HG03060 (cell line): ENCODE measurements at regions not wholly inside any gene's neighbourhood (a gene's known extent, or its start where the extent isn't known, plus 50 kb on each side); places are given as distances from the start of the nearest gene placed in this dataset.

ENCODE experiments used
- ATAC-seq: cut with Tn5 transposase; IDR thresholded peaks from one replicate; pipeline ENCODE4 v1.9.1; 2021; ENCODE audit warnings: low read depth, moderate number of reproducible peaks; ENCODE audit not compliant: unreplicated experiment

GRCh38 chr7:16174253-16174652 lies 247.1 kb downstream of the CRPPA start:
- ATAC-seq = no peak

- ATAC-seq = no peak
These were observed 249.0 kb downstream of the CRPPA start for GRCh38 chr7:16172366-16172765.

DNA sequence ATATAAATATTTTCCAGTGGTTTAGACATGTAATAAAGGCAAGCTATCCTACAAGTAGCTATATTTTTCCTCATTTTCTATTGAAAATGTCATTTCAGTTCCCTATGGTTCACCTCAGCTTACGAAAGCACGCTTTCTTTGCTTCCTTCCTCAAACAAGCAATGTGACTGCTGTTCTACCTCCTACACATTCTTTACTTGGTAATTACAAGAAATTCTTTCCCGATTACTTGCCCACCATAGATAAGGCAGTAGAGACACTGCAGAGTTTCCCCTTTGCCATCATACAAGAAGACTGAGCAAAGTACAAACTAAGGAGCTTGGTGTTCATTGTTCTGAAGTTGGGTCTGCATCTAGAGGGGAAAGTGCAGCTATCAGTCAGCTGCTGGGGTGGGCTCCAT lies 249.4 kb downstream of the CRPPA start:
- ATAC-seq = no peak

GRCh38 chr7:16170671-16171070 lies 250.7 kb downstream of the CRPPA start:
- no peak for ATAC-seq

DNA sequence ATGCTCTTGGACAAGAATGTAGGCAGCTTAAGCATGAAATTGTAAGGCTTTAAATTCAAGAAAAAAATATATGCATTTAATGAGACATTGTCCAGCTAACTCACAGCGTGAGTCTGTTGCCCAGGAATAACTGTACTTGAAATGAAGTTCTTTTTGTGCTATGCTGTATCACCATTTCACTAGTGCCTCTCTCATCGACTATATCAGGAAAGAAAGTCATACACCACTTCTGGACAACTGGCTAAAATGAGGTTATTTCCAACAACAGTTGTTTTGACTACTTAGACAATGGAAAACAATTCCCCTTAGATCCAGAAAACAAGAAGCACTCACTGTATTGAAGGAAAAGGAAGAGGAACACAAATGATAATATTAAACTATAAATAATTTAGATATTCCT lies 251.8 kb downstream of the CRPPA start:
- ATAC-seq = no peak

DNA sequence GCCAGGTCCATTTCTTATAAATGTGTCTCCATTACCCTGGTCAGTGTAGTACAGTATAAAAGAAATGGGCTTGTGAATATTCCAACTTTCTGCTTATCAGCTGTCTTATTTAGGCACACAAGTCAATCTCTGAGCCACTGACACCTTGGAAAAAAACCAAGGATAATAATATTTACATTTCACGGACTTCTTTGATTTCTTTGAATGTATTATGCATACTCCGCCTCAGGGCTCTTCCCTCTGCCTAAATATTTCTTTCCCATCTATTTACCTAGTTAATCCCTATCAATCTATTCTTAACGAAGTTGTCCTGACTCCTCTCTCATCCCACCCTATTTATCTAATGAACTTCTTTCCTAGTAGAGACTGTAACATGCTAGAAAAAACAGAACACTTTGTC lies 253.8 kb downstream of the CRPPA start:
- ATAC-seq = no peak

DNA sequence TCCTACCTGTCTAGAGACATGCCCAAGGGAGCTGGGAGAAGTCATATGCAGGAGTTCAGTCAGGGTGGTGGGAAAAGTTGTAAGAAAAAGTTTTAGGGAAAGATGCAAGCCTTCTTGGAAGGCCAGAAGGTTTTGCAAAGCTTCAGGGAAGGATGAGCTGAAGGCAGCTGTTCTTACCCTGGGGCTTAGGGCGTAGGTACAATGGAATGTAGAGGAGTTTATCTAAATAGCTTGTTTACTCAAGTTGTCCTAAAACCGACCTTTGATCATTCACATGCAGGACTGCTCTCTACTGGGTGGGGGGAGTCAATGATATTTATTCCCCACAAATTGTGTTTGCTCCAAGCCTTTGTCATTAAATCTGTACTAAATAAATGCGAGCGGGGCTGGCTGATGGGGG lies 277.0 kb downstream of the CRPPA start:
- no peak for ATAC-seq

DNA sequence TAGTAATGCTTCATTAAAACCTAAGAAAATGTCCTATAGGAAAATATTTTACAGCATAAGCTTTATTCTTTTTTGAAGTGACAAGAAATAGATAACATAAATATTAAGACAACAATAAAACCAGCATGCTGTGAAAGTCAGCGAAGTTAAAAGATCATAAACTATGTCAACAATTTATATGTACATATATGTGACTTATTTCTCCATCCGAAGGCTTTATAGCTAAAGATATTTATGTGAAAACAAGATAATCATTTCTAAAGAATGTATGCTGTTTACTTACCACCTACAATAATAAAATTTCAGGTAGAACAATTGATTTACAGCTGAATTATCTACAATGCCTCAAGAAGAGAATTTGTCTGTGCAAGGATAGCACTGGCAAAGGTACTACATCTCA lies 283.4 kb downstream of the CRPPA start:
- ATAC-seq = no peak

DNA sequence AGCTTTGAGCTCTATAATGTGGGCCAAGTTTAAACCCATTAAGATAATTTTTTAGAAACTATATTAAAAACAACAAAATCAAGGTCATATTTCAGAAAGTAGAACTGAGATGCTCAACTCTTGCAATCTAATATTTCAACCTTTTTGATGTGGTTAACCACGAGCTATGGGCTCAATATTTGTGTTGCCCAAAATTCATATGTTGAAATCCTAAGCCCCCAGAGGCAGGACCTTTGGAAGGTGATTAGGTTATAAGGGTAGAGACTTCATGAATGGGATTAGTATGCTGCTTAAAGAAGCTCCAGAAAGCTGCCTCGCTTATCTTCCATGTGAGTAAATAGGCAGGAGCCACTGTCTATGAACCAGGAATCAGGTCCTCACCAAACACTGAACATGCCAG lies 284.4 kb downstream of the CRPPA start:
- ATAC-seq = no peak

- ATAC-seq = no peak
These were observed 285.7 kb downstream of the CRPPA start for GRCh38 chr7:16135658-16136057.

- ATAC-seq = no peak
These were observed 290.9 kb downstream of the CRPPA start for GRCh38 chr7:16130111-16131110.

GRCh38 chr7:16129431-16130110 lies 291.8 kb downstream of the CRPPA start:
- ATAC-seq = no peak

GRCh38 chr7:16123117-16123770 lies 298.1 kb downstream of the CRPPA start:
- no peak for ATAC-seq

DNA sequence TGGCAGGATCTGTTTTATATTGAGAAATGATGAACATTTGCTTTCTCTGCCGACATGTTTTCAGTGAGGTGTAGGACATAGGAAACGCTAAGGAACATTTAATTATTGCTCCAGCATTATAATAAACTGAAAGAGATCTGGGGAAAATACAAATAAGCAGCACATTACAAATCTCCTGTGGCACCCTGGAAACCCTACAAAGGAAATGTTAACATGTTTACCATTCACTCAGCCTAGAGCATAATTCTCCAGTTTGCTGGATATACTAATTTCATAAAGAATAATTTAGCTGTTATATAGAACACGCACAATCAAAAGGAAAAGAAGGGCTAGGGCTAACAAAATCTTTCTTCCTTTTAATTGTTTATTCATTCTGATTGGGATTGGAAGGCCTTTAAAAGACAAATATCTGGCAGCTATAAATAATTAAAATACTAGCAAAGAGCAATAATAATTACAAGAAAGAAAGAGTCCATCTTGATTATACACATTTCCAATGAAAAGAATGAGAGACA lies 299.4 kb downstream of the CRPPA start:
- ATAC-seq = no peak

DNA sequence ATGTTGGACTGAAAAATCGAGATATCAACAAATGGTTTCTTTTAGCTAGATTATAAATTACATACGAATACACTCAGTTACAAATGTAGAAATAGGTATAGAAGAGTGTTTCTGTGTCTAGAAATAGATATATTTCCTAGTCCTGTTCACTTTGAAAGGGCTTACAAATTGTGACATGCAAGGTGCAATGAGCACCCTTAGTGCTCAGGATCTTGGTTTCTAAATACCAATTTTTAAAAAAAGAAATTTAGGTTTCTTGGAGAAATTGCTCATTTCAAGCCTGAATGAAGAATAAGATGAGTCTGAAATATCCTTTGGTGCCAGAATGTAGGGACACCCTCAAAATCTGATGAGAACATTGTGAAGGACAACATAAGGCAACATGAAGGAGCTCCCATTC lies 306.0 kb downstream of the CRPPA start:
- ATAC-seq = no peak

DNA sequence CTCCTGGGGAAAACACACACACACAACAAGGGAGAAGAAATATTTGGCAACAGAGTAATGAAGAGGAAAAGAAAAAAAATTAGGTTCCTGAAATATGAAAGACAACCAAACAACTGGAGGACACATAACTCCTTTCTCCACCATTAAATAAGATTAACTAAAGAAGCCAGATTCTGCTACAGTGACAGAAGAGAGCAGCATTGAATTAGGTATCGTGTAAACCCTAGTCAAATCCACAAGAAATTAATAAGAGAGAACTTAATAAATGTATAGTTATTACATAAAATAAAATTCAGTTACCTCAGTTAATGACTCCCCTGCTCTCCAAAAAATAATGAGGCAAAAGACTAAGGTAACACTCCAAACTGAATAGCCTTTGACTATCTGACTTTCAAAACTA lies 306.7 kb downstream of the CRPPA start:
- ATAC-seq = no peak

- ATAC-seq = no peak
These were observed 307.3 kb downstream of the CRPPA start for GRCh38 chr7:16114071-16114470.

DNA sequence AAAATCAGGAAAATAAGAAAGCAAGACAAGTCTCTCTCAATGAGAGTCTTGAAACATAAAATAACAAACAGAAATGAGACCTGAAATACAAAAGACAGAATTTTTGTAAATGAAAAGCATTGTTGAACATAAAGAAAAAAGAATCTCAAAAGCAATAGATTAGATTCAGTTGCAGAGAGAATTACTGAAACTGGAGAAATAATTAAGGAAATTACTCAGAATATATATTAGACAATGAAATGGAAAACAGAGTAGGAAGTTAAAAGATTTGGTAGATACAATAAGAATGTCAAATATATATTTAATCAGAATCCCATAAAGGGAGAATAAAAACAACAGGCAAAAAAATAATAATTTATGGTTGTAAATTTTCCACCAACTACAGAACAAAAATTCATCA lies 308.3 kb downstream of the CRPPA start:
- ATAC-seq = no peak

DNA sequence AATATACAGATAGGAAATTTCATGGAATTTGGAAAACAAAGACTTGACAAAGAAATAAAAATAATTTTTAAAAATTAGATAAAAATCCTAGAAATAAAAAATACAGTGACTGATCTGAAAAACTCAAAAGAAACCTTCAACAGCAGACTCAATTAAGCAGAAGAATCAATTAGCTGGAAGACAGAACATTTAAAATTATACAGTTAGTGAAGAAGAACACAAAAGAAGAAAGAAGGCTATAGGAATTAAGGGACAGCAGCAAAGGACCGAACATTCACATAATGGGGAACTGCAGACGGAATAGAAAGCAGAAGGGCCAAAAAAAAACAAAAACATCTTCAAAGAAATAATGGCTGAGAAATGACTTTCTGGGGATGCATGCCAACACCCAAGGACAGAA lies 314.5 kb downstream of the CRPPA start:
- no peak for ATAC-seq

DNA sequence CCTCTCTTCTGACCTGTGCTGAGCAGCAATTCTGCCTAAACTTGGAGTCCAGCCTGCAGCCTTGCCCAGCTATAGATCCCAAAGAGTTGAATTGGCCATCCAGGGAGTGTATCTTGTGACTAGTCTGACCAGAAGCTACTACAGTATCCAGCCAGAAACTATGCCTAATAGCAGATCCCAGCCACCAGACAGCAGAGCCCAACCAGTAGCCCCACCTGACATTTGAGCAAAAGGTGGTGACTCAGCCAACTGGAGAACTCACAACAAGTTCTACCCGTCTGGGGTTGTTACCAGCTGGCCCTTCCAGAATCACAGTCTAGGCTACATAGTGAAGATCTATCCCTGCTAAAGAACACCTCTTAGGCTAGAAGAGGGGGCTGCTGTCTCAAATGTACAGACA lies 315.0 kb downstream of the CRPPA start:
- ATAC-seq = no peak

- ATAC-seq = no peak
These were observed 322.0 kb downstream of the CRPPA start for GRCh38 chr7:16099302-16099849.
